ENCODE measurements at regions not wholly inside any gene's neighbourhood (a gene's known extent, or its start where the extent isn't known, plus 50 kb on each side); places are given as distances from the start of the nearest gene placed in this dataset.

- TF ChIP-seq CTCF (IDR thresholded peaks at IDR 0.05) (no peak), POLR2AphosphoS5 (IDR thresholded peaks at IDR 0.05) (no peak)
These were observed 152.0 kb upstream of the HS3ST3A1 start for GRCh38 chr17:13753771-13754170.

Data from gastroesophageal sphincter (tissue), 3 donors.